PC-9 (cell line): ENCODE measurements at regions not wholly inside any gene's neighbourhood (a gene's known extent, or its start where the extent isn't known, plus 50 kb on each side); places are given as distances from the start of the nearest gene placed in this dataset.

Experiments
- EZH2 ChIP-seq: fragments of 200-600 bp; sonication (generic); IDR thresholded peaks from 2 replicates; pipeline ENCODE4 v1.8.0; 2017; ENCODE audit warnings: antibody characterized with exemption, low read depth
- TF ChIP-seq, protein P1 (sequence below): fragments of 200-600 bp; sonication (generic); conservative IDR thresholded peaks from 2 replicates; pipeline ENCODE4 v1.6.1; 2017; ENCODE audit warnings: mixed run types, antibody characterized with exemption, mild to moderate bottlenecking, moderate library complexity

DNA sequence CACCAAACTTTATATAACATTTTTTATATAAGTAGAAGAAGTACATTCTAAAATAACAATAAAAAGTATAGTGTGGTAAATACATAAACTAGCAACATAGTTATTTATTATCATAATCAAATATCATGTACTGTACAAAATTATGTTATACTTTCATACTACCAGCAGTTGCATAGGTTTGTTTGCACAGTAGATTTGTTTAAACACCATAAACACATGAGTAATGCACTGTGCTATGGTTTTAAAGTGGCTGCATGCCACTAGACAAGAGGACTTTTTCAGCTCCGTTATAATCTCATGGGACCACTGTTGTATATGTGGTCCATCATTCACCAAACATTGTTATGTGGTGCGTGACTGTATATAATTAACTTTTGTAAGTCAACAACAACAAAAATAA is 137.6 kb downstream of the DRD1 start:
- TF ChIP-seq, protein P1, sequence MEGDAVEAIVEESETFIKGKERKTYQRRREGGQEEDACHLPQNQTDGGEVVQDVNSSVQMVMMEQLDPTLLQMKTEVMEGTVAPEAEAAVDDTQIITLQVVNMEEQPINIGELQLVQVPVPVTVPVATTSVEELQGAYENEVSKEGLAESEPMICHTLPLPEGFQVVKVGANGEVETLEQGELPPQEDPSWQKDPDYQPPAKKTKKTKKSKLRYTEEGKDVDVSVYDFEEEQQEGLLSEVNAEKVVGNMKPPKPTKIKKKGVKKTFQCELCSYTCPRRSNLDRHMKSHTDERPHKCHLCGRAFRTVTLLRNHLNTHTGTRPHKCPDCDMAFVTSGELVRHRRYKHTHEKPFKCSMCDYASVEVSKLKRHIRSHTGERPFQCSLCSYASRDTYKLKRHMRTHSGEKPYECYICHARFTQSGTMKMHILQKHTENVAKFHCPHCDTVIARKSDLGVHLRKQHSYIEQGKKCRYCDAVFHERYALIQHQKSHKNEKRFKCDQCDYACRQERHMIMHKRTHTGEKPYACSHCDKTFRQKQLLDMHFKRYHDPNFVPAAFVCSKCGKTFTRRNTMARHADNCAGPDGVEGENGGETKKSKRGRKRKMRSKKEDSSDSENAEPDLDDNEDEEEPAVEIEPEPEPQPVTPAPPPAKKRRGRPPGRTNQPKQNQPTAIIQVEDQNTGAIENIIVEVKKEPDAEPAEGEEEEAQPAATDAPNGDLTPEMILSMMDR: no peak
- TF ChIP-seq EZH2: no peak
